ENCODE measurements at regions not wholly inside any gene's neighbourhood (a gene's known extent, or its start where the extent isn't known, plus 50 kb on each side); places are given as distances from the start of the nearest gene placed in this dataset.

DNA sequence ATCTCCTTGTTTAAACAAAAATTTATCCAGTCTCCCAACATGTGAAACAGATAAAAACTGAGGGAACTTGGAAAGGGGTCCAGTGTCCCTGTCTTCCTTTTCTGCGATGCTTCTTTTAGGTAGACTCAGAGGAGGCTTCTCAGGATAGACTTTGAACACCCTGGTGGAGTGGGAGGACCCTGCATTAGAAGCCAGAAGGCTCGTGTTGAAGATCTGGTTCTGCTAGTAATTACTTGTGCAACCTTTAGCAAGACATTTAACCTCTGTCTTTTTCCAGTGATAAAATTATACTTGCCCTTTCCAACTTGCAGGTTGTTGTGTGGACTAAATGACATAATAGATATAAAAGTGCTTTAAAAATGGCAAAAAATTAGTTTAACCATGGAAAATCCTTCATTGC, 67.1 kb upstream of the PREP start:
- Histone ChIP-seq H3K9me3 (ENCODE audit: control insufficient read depth, insufficient read depth, low read length) (peaks cover 3% of the 10 kb centered on the region), H3K4me3 (ENCODE audit: low read depth, low read length) (no peak overlapping the region), H3K36me3 (ENCODE audit: control insufficient read depth, insufficient read depth, low read length) (no peaks in the 10 kb centered on the region), H3K27me3 (ENCODE audit: control insufficient read depth, insufficient read depth, low read length) (no peaks in the 10 kb centered on the region), H3K4me1 (ENCODE audit: control insufficient read depth, insufficient read depth, low read length) (no peaks in the 10 kb centered on the region), H3K27ac (ENCODE audit: low read depth, low read length) (no peak overlapping the region)
- no CpG with 5 or more reads among the region's 2 CpGs for WGBS (ENCODE audit: insufficient coverage)
- no peak for DNase-seq (ENCODE audit: low read depth in 4 of 6, low spot score in 6 of 6)

DNA sequence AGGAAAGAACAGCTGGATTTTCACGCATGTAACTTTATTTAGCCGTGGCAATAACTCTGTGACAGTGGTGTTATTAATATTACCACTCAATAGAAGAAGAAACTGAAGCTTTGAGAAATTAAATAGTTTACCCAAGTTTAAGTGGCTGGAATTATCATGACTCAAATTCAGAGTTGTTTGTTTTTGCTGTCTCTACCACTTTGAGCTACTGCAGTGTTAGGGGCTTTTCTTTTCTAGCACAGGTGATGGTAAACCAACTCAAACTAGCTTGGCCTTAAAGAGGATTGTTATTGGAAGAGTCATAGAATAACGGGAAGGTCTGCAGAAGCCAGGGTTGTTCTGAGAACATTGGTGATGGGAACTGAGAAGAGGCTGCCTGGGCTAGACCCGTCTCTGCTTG, 66.0 kb upstream of the PREP start:
- Histone ChIP-seq H3K4me1 (ENCODE audit: control insufficient read depth, insufficient read depth, low read length) (no peaks in the 10 kb centered on the region), H3K36me3 (ENCODE audit: control insufficient read depth, insufficient read depth, low read length) (no peaks in the 10 kb centered on the region), H3K27ac (ENCODE audit: low read depth, low read length) (no peak overlapping the region), H3K4me3 (ENCODE audit: low read depth, low read length) (no peak overlapping the region), H3K9me3 (ENCODE audit: control insufficient read depth, insufficient read depth, low read length) (peaks cover 3% of the 10 kb centered on the region), H3K27me3 (ENCODE audit: control insufficient read depth, insufficient read depth, low read length) (no peaks in the 10 kb centered on the region)
- no peak for DNase-seq (ENCODE audit: low read depth in 4 of 6, low spot score in 6 of 6)
- 100% methylated on average over 1 of the region's 4 CpGs for WGBS (ENCODE audit: insufficient coverage)

DNA sequence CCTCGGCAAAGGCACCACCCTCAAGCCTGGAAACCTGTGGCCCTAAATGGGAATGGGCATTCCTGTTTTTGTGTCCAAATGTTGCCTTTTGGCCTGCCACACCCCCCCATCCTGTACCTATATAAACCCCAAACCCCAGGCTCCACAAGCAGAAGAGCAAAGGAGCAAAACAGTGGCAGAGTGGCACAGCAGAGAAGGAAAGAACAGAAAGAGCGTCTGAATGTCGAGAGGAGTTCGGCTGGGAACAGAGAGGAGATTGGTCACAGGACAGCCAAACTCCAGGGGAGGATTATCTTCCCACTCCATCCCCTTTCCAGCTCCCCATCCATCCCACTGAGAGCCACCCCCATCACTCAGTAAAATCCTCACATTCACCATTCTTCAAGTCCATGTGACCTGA, 58.0 kb upstream of the PREP start:
- Histone ChIP-seq H3K27ac (ENCODE audit: low read depth, low read length) (no peak overlapping the region), H3K9me3 (ENCODE audit: control insufficient read depth, insufficient read depth, low read length) (peaks cover 3% of the 10 kb centered on the region), H3K27me3 (ENCODE audit: control insufficient read depth, insufficient read depth, low read length) (no peaks in the 10 kb centered on the region), H3K4me1 (ENCODE audit: control insufficient read depth, insufficient read depth, low read length) (no peaks in the 10 kb centered on the region), H3K36me3 (ENCODE audit: control insufficient read depth, insufficient read depth, low read length) (no peaks in the 10 kb centered on the region), H3K4me3 (ENCODE audit: low read depth, low read length) (no peak overlapping the region)
- no peak for DNase-seq (ENCODE audit: low read depth in 4 of 6, low spot score in 6 of 6)
- 100% methylated on average over 1 of the region's 4 CpGs for WGBS (ENCODE audit: insufficient coverage)

DNA sequence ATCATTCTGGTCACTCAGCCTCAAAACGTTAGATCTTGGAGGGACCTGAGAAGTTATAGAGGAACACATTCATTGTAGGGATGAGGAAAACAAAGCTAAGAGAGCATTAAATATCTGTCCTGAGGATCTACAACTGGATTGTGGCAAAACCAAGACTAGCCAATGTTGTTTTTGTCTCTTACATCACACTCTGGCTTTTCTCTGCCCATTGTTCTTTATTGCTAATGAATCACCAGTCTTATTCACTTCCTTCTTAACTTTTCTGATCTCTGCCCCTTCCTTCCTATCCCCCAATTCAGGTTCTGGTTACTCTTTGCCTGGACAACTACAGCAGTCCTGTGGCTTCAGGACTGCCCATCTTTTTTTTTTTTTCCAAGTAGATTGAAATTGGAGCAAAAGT, 57.0 kb upstream of the PREP start:
- H3K27ac ChIP-seq (ENCODE audit: low read depth, low read length): no peak overlapping the region
- no CpG with 5 or more reads among the region's 1 CpG for WGBS (ENCODE audit: insufficient coverage)
- no peaks in the 10 kb centered on the region for H3K9me3 ChIP-seq (ENCODE audit: control insufficient read depth, insufficient read depth, low read length)

DNA sequence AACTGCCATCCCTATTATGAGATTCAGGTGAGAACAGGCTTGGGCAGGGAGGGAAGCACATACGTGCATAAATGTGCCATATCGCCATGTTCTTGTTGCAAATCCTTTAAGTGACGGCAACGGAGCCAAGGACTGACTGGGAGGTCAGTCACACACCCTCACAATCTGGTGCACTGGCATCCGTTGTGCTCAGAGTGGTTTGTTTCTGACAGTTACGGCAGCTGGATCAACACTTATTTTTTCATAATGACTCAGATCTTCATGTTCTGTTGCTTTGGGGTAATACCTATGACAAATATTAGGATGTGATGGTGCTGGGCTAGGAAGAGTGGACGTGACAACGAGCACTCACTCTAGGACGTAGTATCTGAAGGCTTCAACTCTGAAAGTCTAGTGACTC, 56.2 kb upstream of the PREP start:
- 100% methylated on average over 3 of the region's 9 CpGs for WGBS (ENCODE audit: insufficient coverage)
- no peaks in the 10 kb centered on the region for H3K36me3 ChIP-seq (ENCODE audit: control insufficient read depth, insufficient read depth, low read length)
- no peak overlapping the region for H3K27ac ChIP-seq (ENCODE audit: low read depth, low read length)
- H3K4me3 ChIP-seq (ENCODE audit: low read depth, low read length): no peak overlapping the region
- no peaks in the 10 kb centered on the region for H3K9me3 ChIP-seq (ENCODE audit: control insufficient read depth, insufficient read depth, low read length)
- no peaks in the 10 kb centered on the region for H3K27me3 ChIP-seq (ENCODE audit: control insufficient read depth, insufficient read depth, low read length)
- DNase-seq (ENCODE audit: low read depth in 4 of 6, low spot score in 6 of 6): no peak
- no peaks in the 10 kb centered on the region for H3K4me1 ChIP-seq (ENCODE audit: control insufficient read depth, insufficient read depth, low read length)

More for the DNA sequence above, 57.0 kb upstream of the PREP start:
- no peaks in the 10 kb centered on the region for H3K27me3 ChIP-seq (ENCODE audit: control insufficient read depth, insufficient read depth, low read length)
- no peak overlapping the region for H3K4me3 ChIP-seq (ENCODE audit: low read depth, low read length)
- no peak for DNase-seq (ENCODE audit: low read depth in 4 of 6, low spot score in 6 of 6)
- no peaks in the 10 kb centered on the region for H3K4me1 ChIP-seq (ENCODE audit: control insufficient read depth, insufficient read depth, low read length)
- H3K36me3 ChIP-seq (ENCODE audit: control insufficient read depth, insufficient read depth, low read length): no peaks in the 10 kb centered on the region

DNA sequence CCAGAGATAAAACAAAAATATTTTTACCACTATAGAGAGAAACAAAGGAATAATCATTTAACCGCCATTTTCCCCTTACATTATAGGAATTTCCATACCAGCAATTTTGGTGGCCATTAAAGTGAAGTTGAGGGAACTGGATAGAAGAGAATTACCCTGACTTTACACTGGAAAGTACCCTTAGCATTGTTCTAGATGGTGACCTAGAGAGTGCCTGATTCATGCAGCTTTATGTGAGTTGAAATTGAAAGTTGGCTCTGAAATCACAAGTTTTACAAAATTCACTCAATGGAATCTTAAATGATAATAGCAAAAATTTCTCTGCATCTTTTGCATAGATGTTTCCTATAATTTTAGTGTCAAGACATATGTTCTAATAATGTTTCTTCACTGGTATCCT, 55.7 kb upstream of the PREP start:
- Histone ChIP-seq H3K9me3 (ENCODE audit: control insufficient read depth, insufficient read depth, low read length) (no peaks in the 10 kb centered on the region), H3K4me3 (ENCODE audit: low read depth, low read length) (no peak overlapping the region), H3K36me3 (ENCODE audit: control insufficient read depth, insufficient read depth, low read length) (no peaks in the 10 kb centered on the region), H3K4me1 (ENCODE audit: control insufficient read depth, insufficient read depth, low read length) (no peaks in the 10 kb centered on the region), H3K27ac (ENCODE audit: low read depth, low read length) (no peak overlapping the region), H3K27me3 (ENCODE audit: control insufficient read depth, insufficient read depth, low read length) (no peaks in the 10 kb centered on the region)
- WGBS (ENCODE audit: insufficient coverage): no CpG with 5 or more reads among the region's 1 CpG
- DNase-seq (ENCODE audit: low read depth in 4 of 6, low spot score in 6 of 6): no peak

DNA sequence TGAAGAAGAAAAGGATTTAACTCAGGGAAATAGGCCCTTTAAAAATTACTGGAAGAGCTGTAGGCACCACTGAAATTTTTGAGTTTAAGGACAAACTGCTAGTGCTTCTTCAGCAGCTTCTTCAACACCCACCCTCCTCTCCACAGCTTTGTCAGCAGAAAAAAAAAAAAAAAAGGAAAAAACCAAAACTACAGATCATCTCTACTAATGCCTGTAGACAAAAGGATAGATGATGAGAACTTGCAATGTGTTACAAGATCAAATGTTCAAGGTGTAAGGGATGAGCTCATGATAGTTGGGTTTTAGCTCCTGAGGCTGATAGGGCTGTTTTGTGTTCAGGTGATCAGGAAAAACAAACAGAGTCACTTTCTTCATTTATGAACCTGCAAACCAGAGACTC, 55.2 kb upstream of the PREP start:
- Histone ChIP-seq H3K27ac (ENCODE audit: low read depth, low read length) (no peak overlapping the region), H3K4me3 (ENCODE audit: low read depth, low read length) (no peak overlapping the region), H3K4me1 (ENCODE audit: control insufficient read depth, insufficient read depth, low read length) (no peaks in the 10 kb centered on the region), H3K9me3 (ENCODE audit: control insufficient read depth, insufficient read depth, low read length) (no peaks in the 10 kb centered on the region), H3K36me3 (ENCODE audit: control insufficient read depth, insufficient read depth, low read length) (no peaks in the 10 kb centered on the region), H3K27me3 (ENCODE audit: control insufficient read depth, insufficient read depth, low read length) (no peaks in the 10 kb centered on the region)
- DNase-seq (ENCODE audit: low read depth in 4 of 6, low spot score in 6 of 6): no peak

DNA sequence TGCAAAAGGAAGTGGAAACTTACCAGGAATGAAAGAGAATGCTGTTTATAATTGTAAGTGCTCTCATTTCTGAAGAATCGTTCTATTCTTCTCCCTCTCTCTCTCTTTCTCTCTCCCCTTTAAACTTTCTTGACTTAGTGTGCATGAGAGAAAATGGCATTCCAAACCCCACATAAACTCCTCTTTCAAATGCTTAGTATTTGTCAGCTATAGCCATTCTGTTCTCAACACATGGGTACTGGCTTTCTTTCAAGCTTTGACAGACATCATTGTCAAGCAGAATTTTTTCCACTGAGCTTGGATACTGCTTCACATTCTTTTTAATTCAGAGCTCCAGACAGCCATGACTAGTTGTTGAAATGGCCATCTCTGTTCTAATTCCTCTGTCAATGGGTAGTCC, 51.1 kb upstream of the PREP start:
- Histone ChIP-seq H3K4me1 (ENCODE audit: control insufficient read depth, insufficient read depth, low read length) (no peaks in the 10 kb centered on the region), H3K36me3 (ENCODE audit: control insufficient read depth, insufficient read depth, low read length) (no peaks in the 10 kb centered on the region), H3K27ac (ENCODE audit: low read depth, low read length) (peak overlapping the region; percentile 62), H3K4me3 (ENCODE audit: low read depth, low read length) (no peak overlapping the region), H3K9me3 (ENCODE audit: control insufficient read depth, insufficient read depth, low read length) (no peaks in the 10 kb centered on the region), H3K27me3 (ENCODE audit: control insufficient read depth, insufficient read depth, low read length) (no peaks in the 10 kb centered on the region)
- no CpG with 5 or more reads among the region's 1 CpG for WGBS (ENCODE audit: insufficient coverage)
- DNase-seq (ENCODE audit: low read depth in 4 of 6, low spot score in 6 of 6): peak; percentile 24 to 91 (median 32)

DNA sequence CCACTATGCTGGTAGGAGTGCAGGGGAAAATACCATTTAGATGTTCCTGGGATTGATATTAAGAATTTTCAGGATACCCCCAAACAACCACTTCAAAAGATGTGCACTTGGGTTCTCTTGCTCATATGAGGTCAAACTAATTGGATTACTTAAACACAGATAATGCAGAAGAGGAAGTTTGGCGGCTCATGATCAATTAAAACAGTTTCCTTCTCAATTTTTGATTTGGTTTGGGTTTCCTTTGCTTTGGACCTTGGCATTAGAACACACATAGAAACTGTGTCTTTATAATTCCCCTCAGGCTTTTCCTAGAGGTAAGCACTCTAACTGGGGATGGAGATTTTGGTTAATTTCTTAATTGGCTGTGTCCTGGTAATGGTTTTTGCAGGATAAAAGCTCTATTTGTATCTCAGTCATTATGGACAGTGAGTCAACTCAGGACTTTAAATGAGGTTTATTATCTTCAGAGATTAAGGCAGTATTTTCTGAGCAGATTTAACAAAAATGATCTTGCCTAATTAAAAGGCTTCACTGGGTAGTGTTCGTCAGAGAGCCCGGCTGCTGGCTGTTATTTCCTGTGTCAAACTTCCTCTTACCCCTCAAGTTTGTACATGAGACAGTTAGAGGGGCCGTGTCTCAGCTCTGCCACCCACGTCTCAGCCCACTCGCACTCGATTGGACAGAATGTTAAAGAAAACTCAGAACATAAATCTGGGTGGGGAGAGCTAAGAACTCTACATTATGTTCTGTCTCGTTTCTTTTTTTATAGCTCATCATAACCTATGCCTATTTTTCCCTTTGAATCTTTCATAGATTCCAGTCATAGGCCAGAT, 50.3 kb upstream of the PREP start:
- no peaks in the 10 kb centered on the region for H3K9me3 ChIP-seq (ENCODE audit: control insufficient read depth, insufficient read depth, low read length)
- peak in 2 of 6 donors; percentile 9 to 31 for DNase-seq (ENCODE audit: low read depth in 4 of 6, low spot score in 6 of 6)
- H3K27ac ChIP-seq (ENCODE audit: low read depth, low read length): peak overlapping the region; percentile 52
- no peaks in the 10 kb centered on the region for H3K36me3 ChIP-seq (ENCODE audit: control insufficient read depth, insufficient read depth, low read length)
- no CpG with 5 or more reads among the region's 8 CpGs for WGBS (ENCODE audit: insufficient coverage)
- no peak overlapping the region for H3K4me3 ChIP-seq (ENCODE audit: low read depth, low read length)
- no peaks in the 10 kb centered on the region for H3K4me1 ChIP-seq (ENCODE audit: control insufficient read depth, insufficient read depth, low read length)
- H3K27me3 ChIP-seq (ENCODE audit: control insufficient read depth, insufficient read depth, low read length): no peaks in the 10 kb centered on the region

All from spinal cord (tissue), 9 donors.